ENCODE measurements at regions not wholly inside any gene's neighbourhood (a gene's known extent, or its start where the extent isn't known, plus 50 kb on each side); places are given as distances from the start of the nearest gene placed in this dataset.

DNA sequence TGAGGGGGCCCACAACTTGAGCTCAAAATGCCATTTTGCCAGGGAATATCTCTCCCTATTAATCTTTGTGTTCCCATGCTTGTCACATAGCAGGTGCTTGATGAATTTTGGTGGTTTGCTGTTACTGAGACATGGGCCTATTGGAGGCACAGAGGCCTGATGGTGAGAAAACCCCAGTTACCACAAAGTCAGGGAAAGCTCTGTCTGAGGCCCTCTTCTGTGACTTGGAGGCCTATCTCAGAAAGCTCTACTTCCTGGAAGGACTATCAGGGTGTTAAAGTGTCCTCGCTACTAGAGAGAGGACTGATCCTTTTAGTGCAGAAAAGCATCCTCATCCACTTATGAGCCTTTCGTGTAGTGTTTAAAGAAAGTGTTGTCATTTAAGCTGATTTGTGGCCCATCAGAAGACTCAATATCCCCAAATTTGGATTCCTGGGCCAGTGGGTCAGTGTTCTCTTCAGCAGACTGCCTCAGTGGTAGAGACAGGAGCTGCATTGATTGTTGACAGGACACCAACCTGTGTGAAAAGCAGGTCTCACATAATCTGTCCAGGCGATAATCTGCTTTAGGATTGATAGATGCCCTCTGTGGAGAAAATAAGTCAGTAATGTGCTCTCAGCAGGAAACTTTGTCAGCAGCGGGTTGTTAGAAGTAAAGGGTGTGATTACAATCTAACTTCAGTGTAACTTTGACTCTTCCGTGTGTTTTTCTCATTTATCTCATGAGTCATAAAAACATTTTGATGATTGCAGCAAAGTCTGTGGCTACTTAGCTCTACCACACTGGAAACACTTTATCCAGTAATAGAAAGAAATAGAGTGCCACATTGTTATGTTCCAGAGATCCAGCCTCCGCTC is 121.0 kb downstream of the AKAP11 start:
- no peak overlapping the region for H3K56ac ChIP-seq (replicated peaks; ENCODE audit: insufficient read length, low read depth, low read length)
- H4K20me1 ChIP-seq (replicated peaks in 1 of 2; ENCODE audit: control insufficient read depth in 1 of 2, insufficient read depth in 2 of 2, low read length in 2 of 2): no peaks in the 10 kb centered on the region
- no peak overlapping the region for H3K9ac ChIP-seq (replicated peaks in 1 of 4; ENCODE audit: extremely low read depth in 1 of 4, low read depth in 3 of 4, low read length in 3 of 4)
- no peak overlapping the region for H2BK20ac ChIP-seq (ENCODE audit: low read length)
- H3K4me1 ChIP-seq (replicated peaks in 1 of 4; ENCODE audit: control insufficient read depth in 3 of 4, insufficient read depth in 4 of 4, low read length in 3 of 4): no peaks in the 10 kb centered on the region
- H2BK5ac ChIP-seq (ENCODE audit: low read depth, low read length): no peak overlapping the region
- H3K9me3 ChIP-seq (ENCODE audit: insufficient read depth in 2 of 2, low read depth in 1 of 2, low read length in 1 of 2): no peaks in the 10 kb centered on the region
- no peaks in the 10 kb centered on the region for H3K27me3 ChIP-seq (replicated peaks in 1 of 4; ENCODE audit: control insufficient read depth in 3 of 4, extremely low read depth in 1 of 4, insufficient read depth in 3 of 4, low read length in 3 of 4)
- no peak overlapping the region for H3K14ac ChIP-seq (ENCODE audit: insufficient read length)
- no peak overlapping the region for H4K91ac ChIP-seq (replicated peaks; ENCODE audit: insufficient read length, low read length)
- no peak overlapping the region for H3K4me3 ChIP-seq (ENCODE audit: extremely low read depth in 1 of 4, insufficient read depth in 2 of 4, low read depth in 3 of 4, low read length in 4 of 4)
- H2BK12ac ChIP-seq (ENCODE audit: low read depth, low read length): no peak overlapping the region
- H3K23ac ChIP-seq (ENCODE audit: insufficient read length): no peak overlapping the region
- DNase-seq (ENCODE audit: low read depth in 1 of 2, low spot score in 2 of 2) (no peak), FAIRE-seq (no peak)
- POLR2A ChIA-PET (ENCODE audit: partially characterized antibody): no interaction called here
- H3K36me3 ChIP-seq (ENCODE audit: control insufficient read depth in 2 of 4, insufficient read depth in 4 of 4, low read length in 3 of 4): no peaks in the 10 kb centered on the region
- no peak overlapping the region for H3K4me2 ChIP-seq (ENCODE audit: insufficient read depth in 1 of 2, low read depth in 2 of 2, low read length in 2 of 2)
- 91% methylated on average over 6 of the region's 6 CpGs; no CpG with 5 or more reads in 1 of the 2 experiments for WGBS, 2 experiments (ENCODE audit: extremely low coverage in 1 of 2, insufficient coverage in 1 of 2, insufficient read length in 1 of 2, insufficient replicate concordance in 2 of 2, low coverage in 1 of 2, low lambda C conversion rate in 2 of 2, missing lambda C conversion rate in 1 of 2)
- H2BK15ac ChIP-seq (ENCODE audit: low read length): no peak overlapping the region
- no peaks in the 10 kb centered on the region for H3K23me2 ChIP-seq (ENCODE audit: low read depth, low read length)
- no peaks in the 10 kb centered on the region for H3K79me2 ChIP-seq (ENCODE audit: control insufficient read depth in 1 of 2, insufficient read depth in 2 of 2, low read length in 2 of 2)
- CTCF ChIA-PET (ENCODE audit: partially characterized antibody): no interaction called here
- H2BK120ac ChIP-seq (replicated peaks; ENCODE audit: low read depth, low read length): no peak overlapping the region
- no peak overlapping the region for H2AFZ ChIP-seq (ENCODE audit: low read length)
- no peak overlapping the region for H4K5ac ChIP-seq (ENCODE audit: insufficient read length, low read depth, low read length)
- H3K18ac ChIP-seq (ENCODE audit: extremely low read depth, low read length): no peak overlapping the region
- H3K79me1 ChIP-seq (ENCODE audit: low read depth, low read length): no peaks in the 10 kb centered on the region
- H4K8ac ChIP-seq (ENCODE audit: extremely low read depth, insufficient read depth, low read length): no peak overlapping the region
- no peak overlapping the region for H3K27ac ChIP-seq (ENCODE audit: low read depth, low read length)
- H2AK5ac ChIP-seq (ENCODE audit: low read depth, low read length): no peak overlapping the region
- no peak overlapping the region for H3K4ac ChIP-seq (replicated peaks; ENCODE audit: insufficient read length, low read depth, low read length)
- TF ChIP-seq RNF2 (IDR thresholded peaks at IDR 0.05; ENCODE audit: borderline replicate concordance, low read depth, low read length, missing control alignments, poor library complexity, severe bottlenecking) (no peak), SRF (IDR thresholded peaks at IDR 0.05; ENCODE audit: low read depth, low read length) (no peak), POU5F1 (IDR thresholded peaks at IDR 0.05; ENCODE audit: low read depth, low read length) (no peak), KDM5A (IDR thresholded peaks at IDR 0.05; ENCODE audit: low read length) (no peak), TAF1 (IDR thresholded peaks at IDR 0.05; ENCODE audit: low read depth, low read length) (no peak), EP300 (IDR thresholded peaks at IDR 0.05; ENCODE audit: borderline replicate concordance in 1 of 2, low read depth in 2 of 2, low read length in 2 of 2) (no peak)
- TF ChIP-seq, protein P1, sequence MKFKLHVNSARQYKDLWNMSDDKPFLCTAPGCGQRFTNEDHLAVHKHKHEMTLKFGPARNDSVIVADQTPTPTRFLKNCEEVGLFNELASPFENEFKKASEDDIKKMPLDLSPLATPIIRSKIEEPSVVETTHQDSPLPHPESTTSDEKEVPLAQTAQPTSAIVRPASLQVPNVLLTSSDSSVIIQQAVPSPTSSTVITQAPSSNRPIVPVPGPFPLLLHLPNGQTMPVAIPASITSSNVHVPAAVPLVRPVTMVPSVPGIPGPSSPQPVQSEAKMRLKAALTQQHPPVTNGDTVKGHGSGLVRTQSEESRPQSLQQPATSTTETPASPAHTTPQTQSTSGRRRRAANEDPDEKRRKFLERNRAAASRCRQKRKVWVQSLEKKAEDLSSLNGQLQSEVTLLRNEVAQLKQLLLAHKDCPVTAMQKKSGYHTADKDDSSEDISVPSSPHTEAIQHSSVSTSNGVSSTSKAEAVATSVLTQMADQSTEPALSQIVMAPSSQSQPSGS (IDR thresholded peaks at IDR 0.05; ENCODE audit: low read length): no peak
- TF ChIP-seq, protein P2, sequence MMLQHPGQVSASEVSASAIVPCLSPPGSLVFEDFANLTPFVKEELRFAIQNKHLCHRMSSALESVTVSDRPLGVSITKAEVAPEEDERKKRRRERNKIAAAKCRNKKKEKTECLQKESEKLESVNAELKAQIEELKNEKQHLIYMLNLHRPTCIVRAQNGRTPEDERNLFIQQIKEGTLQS (IDR thresholded peaks at IDR 0.05; ENCODE audit: insufficient read depth, low read depth, low read length): no peak
- TF ChIP-seq, protein P3, sequence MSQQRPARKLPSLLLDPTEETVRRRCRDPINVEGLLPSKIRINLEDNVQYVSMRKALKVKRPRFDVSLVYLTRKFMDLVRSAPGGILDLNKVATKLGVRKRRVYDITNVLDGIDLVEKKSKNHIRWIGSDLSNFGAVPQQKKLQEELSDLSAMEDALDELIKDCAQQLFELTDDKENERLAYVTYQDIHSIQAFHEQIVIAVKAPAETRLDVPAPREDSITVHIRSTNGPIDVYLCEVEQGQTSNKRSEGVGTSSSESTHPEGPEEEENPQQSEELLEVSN (IDR thresholded peaks at IDR 0.05): no peak

All from H1 (cell line).